A549 (cell line): ENCODE measurements at regions not wholly inside any gene's neighbourhood (a gene's known extent, or its start where the extent isn't known, plus 50 kb on each side); places are given as distances from the start of the nearest gene placed in this dataset.
"Not testable (repeated sequence)": the region's sequence is repeated elsewhere in the genome, so short reads cannot be mapped to it uniquely, and the experiment has no call there.

ENCODE experiments used
- EHMT2 ChIP-seq: fragments of 200-600 bp; sonication (generic); IDR thresholded peaks from 2 replicates; pipeline ENCODE4 v1.6.1; 2016; ENCODE audit warnings: antibody characterized with exemption, low read depth, mild to moderate bottlenecking, moderate library complexity
- EP300 ChIP-seq, 2 experiments: fragments of >200 bp; sonication (Bioruptor Twin); formaldehyde crosslinking; IDR thresholded peaks; 2 replicates in 1 of 2; 3 replicates in 1 of 2; pipeline ENCODE4 v1.6.1; 2016 to 2017
- JUN ChIP-seq, 2 experiments: fragments of >200 bp; sonication (Bioruptor Twin); formaldehyde crosslinking; IDR thresholded peaks; 2 replicates in 1 of 2; 3 replicates in 1 of 2; pipeline ENCODE4 v1.6.1; 2016 to 2017
- JUNB ChIP-seq: fragments of >200 bp; sonication (Bioruptor Twin); formaldehyde crosslinking; IDR thresholded peaks from 2 replicates; pipeline ENCODE4 v1.6.1; 2016
- POLR2A ChIP-seq: IDR thresholded peaks from 2 replicates; pipeline ENCODE4 v1.6.1; 2012; ENCODE audit warnings: mild to moderate bottlenecking, low read length
- RAD21 ChIP-seq, 2 experiments: fragments of >200 bp in 1 of 2; sonication (Bioruptor Twin) in 1 of 2; formaldehyde crosslinking in 1 of 2; IDR thresholded peaks in 1 of 2; conservative IDR thresholded peaks in 1 of 2; 2 replicates in 1 of 2; 3 replicates in 1 of 2; pipeline ENCODE4 v1.6.1; 2012 to 2018; ENCODE audit warnings: inconsistent platforms in 1 of 2
- ZSCAN20 ChIP-seq: fragments of 250-450 bp; sonication (Bioruptor Pico); IDR thresholded peaks from 2 replicates; pipeline ENCODE4 v1.8.0; 2022; ENCODE audit warnings: mild to moderate bottlenecking, moderate library complexity
- TF ChIP-seq, protein P1 (sequence below): fragments of >200 bp; sonication (Bioruptor Twin); formaldehyde crosslinking; IDR thresholded peaks from 3 replicates; pipeline ENCODE4 v1.5.1; 2016
- TF ChIP-seq, protein P2 (sequence below): IDR thresholded peaks from 2 replicates; pipeline ENCODE4 v1.6.1; 2012

GRCh38 chr11:28787897-28788296 is 679.7 kb downstream of the METTL15 start:
- not testable (repeated sequence) for TF ChIP-seq EP300 (IDR thresholded peaks at IDR 0.05); JUNB; POLR2A; EHMT2; ZSCAN20 (CRISPR knock-in tag); RAD21 (conservative IDR thresholded peaks at IDR 0.05 in 1 of 2, IDR thresholded peaks at IDR 0.05 in 1 of 2); JUN (IDR thresholded peaks at IDR 0.05)
- TF ChIP-seq, protein P1, sequence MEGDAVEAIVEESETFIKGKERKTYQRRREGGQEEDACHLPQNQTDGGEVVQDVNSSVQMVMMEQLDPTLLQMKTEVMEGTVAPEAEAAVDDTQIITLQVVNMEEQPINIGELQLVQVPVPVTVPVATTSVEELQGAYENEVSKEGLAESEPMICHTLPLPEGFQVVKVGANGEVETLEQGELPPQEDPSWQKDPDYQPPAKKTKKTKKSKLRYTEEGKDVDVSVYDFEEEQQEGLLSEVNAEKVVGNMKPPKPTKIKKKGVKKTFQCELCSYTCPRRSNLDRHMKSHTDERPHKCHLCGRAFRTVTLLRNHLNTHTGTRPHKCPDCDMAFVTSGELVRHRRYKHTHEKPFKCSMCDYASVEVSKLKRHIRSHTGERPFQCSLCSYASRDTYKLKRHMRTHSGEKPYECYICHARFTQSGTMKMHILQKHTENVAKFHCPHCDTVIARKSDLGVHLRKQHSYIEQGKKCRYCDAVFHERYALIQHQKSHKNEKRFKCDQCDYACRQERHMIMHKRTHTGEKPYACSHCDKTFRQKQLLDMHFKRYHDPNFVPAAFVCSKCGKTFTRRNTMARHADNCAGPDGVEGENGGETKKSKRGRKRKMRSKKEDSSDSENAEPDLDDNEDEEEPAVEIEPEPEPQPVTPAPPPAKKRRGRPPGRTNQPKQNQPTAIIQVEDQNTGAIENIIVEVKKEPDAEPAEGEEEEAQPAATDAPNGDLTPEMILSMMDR, result not testable (repeated sequence)
- TF ChIP-seq, protein P2, sequence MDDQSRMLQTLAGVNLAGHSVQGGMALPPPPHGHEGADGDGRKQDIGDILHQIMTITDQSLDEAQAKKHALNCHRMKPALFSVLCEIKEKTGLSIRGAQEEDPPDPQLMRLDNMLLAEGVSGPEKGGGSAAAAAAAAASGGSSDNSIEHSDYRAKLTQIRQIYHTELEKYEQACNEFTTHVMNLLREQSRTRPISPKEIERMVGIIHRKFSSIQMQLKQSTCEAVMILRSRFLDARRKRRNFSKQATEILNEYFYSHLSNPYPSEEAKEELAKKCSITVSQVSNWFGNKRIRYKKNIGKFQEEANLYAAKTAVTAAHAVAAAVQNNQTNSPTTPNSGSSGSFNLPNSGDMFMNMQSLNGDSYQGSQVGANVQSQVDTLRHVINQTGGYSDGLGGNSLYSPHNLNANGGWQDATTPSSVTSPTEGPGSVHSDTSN, result not testable (repeated sequence)
